A549 (cell line): ENCODE measurements at regions not wholly inside any gene's neighbourhood (a gene's known extent, or its start where the extent isn't known, plus 50 kb on each side); places are given as distances from the start of the nearest gene placed in this dataset.

Experiments used
- CEBPB ChIP-seq, 2 experiments: fragments of >200 bp in 1 of 2; sonication (Bioruptor Twin) in 1 of 2; formaldehyde crosslinking in 1 of 2; IDR thresholded peaks; 2 replicates each; pipeline ENCODE4 v1.6.1; 2012 to 2016
- CTCF ChIP-seq: fragments of >200 bp; sonication (Bioruptor Twin); formaldehyde crosslinking; IDR thresholded peaks from 3 replicates; pipeline ENCODE4 v1.5.1; 2016
- HDAC2 ChIP-seq: fragments of 200-600 bp; sonication (generic); IDR thresholded peaks from 2 replicates; pipeline ENCODE4 v1.6.1; 2016
- HOXA7 ChIP-seq: fragments of 250-450 bp; sonication (Bioruptor Pico); IDR thresholded peaks from 2 replicates; pipeline ENCODE4 v1.5.0; 2020; ENCODE audit warnings: mild to moderate bottlenecking, moderate library complexity
- MAFK ChIP-seq: fragments of 450-650 bp; IDR thresholded peaks from 2 replicates; pipeline ENCODE4 v1.6.1; 2014; ENCODE audit not compliant: partially characterized antibody
- NPAS2 ChIP-seq: fragments of 250-450 bp; sonication (Bioruptor Pico); IDR thresholded peaks from 2 replicates; pipeline ENCODE4 v1.8.0; 2022; ENCODE audit warnings: mild to moderate bottlenecking, moderate library complexity, borderline replicate concordance
- PHF8 ChIP-seq: fragments of 200-600 bp; sonication (generic); IDR thresholded peaks from 2 replicates; pipeline ENCODE4 v1.6.1; 2016; ENCODE audit warnings: low read depth, mild to moderate bottlenecking, antibody characterized with exemption, moderate library complexity, borderline replicate concordance
- POLR2A ChIP-seq: IDR thresholded peaks from 2 replicates; pipeline ENCODE4 v1.6.1; 2012; ENCODE audit warnings: mild to moderate bottlenecking, low read length
- POLR2AphosphoS2 ChIP-seq: conservative IDR thresholded peaks from 2 replicates; pipeline ENCODE4 v1.6.1; 2012; ENCODE audit warnings: low read length, improper control_type of control experiment, inconsistent platforms
- ZC3H11A ChIP-seq: fragments of 450-650 bp; IDR thresholded peaks from 2 replicates; pipeline ENCODE4 v1.6.1; 2014; ENCODE audit warnings: antibody characterized with exemption, mild to moderate bottlenecking
- ZNF302 ChIP-seq: fragments of 250-450 bp; sonication (Bioruptor Pico); IDR thresholded peaks from 2 replicates; pipeline ENCODE4 v1.9.0; 2021; ENCODE audit warnings: inconsistent platforms, mild to moderate bottlenecking, moderate library complexity

DNA sequence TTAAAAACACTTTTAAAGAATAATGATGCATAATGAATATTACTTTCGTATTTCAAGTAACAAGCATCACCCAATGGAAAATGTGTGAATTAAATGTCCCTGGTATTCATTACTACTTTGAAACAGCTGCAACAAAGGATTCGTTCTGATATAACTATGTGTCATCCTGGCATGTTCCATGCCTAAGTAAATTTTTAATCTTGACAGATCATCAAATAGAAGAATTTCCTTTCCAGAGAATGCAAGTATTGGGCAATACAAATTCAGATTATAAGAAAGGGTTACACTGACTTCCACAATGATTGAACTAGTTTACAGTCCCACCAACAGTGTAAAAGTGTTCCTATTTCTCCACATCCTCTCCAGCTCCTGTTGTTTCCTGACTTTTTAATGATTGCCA, 105.3 kb downstream of the SPCS3 start:
- TF ChIP-seq CTCF (no peak), POLR2A (no peak), ZC3H11A (no peak), HOXA7 (no peak), PHF8 (no peak), HDAC2 (no peak), MAFK (no peak), ZNF302 (CRISPR knock-in tag) (no peak), POLR2AphosphoS2 (no peak), CEBPB (IDR thresholded peaks at IDR 0.05) (peak in 1 of 2 experiments; percentile 68; a peak in 3 of 4 replicates), NPAS2 (CRISPR knock-in tag) (no peak)
